ENCODE measurements at regions not wholly inside any gene's neighbourhood (a gene's known extent, or its start where the extent isn't known, plus 50 kb on each side); places are given as distances from the start of the nearest gene placed in this dataset.

- no peak for DNase-seq (ENCODE audit: low read depth, low spot score)
- H3K27ac ChIP-seq, result no peak overlapping the region
Observed at GRCh38 chr11:116217006-116217405, 555.8 kb downstream of the BUD13 start.

GRCh38 chr11:116215471-116216113 lies 557.2 kb downstream of the BUD13 start:
- no peak for DNase-seq (ENCODE audit: low read depth, low spot score)

GRCh38 chr11:116211147-116211546 lies 561.6 kb downstream of the BUD13 start:
- no peak for DNase-seq (ENCODE audit: low read depth, low spot score)
- no peak overlapping the region for H3K27ac ChIP-seq

More at GRCh38 chr11:116215471-116216113, 557.2 kb downstream of the BUD13 start:
- no peak overlapping the region for H3K27ac ChIP-seq

GRCh38 chr11:116210663-116211062 lies 562.1 kb downstream of the BUD13 start:
- no peak for DNase-seq (ENCODE audit: low read depth, low spot score)
- no peak overlapping the region for H3K27ac ChIP-seq

GRCh38 chr11:116209255-116209654 lies 563.5 kb downstream of the BUD13 start:
- no peak overlapping the region for H3K27ac ChIP-seq
- no peak for DNase-seq (ENCODE audit: low read depth, low spot score)

GRCh38 chr11:116207421-116208141 lies 565.2 kb downstream of the BUD13 start:
- H3K27ac ChIP-seq, result no peak overlapping the region
- DNase-seq (ENCODE audit: low read depth, low spot score), result no peak

GRCh38 chr11:116207019-116207418 lies 565.8 kb downstream of the BUD13 start:
- DNase-seq (ENCODE audit: low read depth, low spot score), result no peak
- no peak overlapping the region for H3K27ac ChIP-seq

- no peak overlapping the region for H3K27ac ChIP-seq
- no peak for DNase-seq (ENCODE audit: low read depth, low spot score)
Observed at GRCh38 chr11:116202922-116203321, 569.9 kb downstream of the BUD13 start.

- DNase-seq (ENCODE audit: low read depth, low spot score), result no peak
- H3K27ac ChIP-seq, result no peak overlapping the region
Observed at GRCh38 chr11:116200564-116200963, 572.2 kb downstream of the BUD13 start.

GRCh38 chr11:116199182-116199581 lies 573.6 kb downstream of the BUD13 start:
- no peak overlapping the region for H3K27ac ChIP-seq
- no peak for DNase-seq (ENCODE audit: low read depth, low spot score)

- no peak for DNase-seq (ENCODE audit: low read depth, low spot score)
- H3K27ac ChIP-seq, result no peak overlapping the region
Observed at GRCh38 chr11:116194156-116194904, 578.5 kb downstream of the BUD13 start.

- no peak overlapping the region for H3K27ac ChIP-seq
- DNase-seq (ENCODE audit: low read depth, low spot score), result no peak
Observed at GRCh38 chr11:116193321-116194131, 579.3 kb downstream of the BUD13 start.

GRCh38 chr11:116192509-116193210 lies 580.1 kb downstream of the BUD13 start:
- H3K27ac ChIP-seq, result no peak overlapping the region
- no peak for DNase-seq (ENCODE audit: low read depth, low spot score)

GRCh38 chr11:116190861-116191260 lies 581.9 kb downstream of the BUD13 start:
- no peak overlapping the region for H3K27ac ChIP-seq
- DNase-seq (ENCODE audit: low read depth, low spot score), result no peak

GRCh38 chr11:116189408-116190170 lies 583.2 kb downstream of the BUD13 start:
- no peak for DNase-seq (ENCODE audit: low read depth, low spot score)
- no peak overlapping the region for H3K27ac ChIP-seq

GRCh38 chr11:116188350-116188749 lies 584.4 kb downstream of the BUD13 start:
- no peak for DNase-seq (ENCODE audit: low read depth, low spot score)

GRCh38 chr11:116187026-116187425 lies 585.8 kb downstream of the BUD13 start:
- no peak for DNase-seq (ENCODE audit: low read depth, low spot score)

More at GRCh38 chr11:116188350-116188749, 584.4 kb downstream of the BUD13 start:
- no peak overlapping the region for H3K27ac ChIP-seq

GRCh38 chr11:116185551-116185950 lies 587.2 kb downstream of the BUD13 start:
- no peak for DNase-seq (ENCODE audit: low read depth, low spot score)
- H3K27ac ChIP-seq, result no peak overlapping the region

More at GRCh38 chr11:116187026-116187425, 585.8 kb downstream of the BUD13 start:
- H3K27ac ChIP-seq, result no peak overlapping the region

- DNase-seq (ENCODE audit: low read depth, low spot score), result no peak
- no peak overlapping the region for H3K27ac ChIP-seq
Observed at GRCh38 chr11:116184763-116185162, 588.0 kb downstream of the BUD13 start.
